ENCODE measurements at regions not wholly inside any gene's neighbourhood (a gene's known extent, or its start where the extent isn't known, plus 50 kb on each side); places are given as distances from the start of the nearest gene placed in this dataset.

- Histone ChIP-seq H3K9me3 (ENCODE audit: control insufficient read depth, low read length) (no peaks in the 10 kb centered on the region), H3K4me1 (ENCODE audit: control insufficient read depth, insufficient read depth, low read length) (no peaks in the 10 kb centered on the region), H3K9ac (ENCODE audit: low read length) (no peak overlapping the region), H3K4me3 (ENCODE audit: low read length) (no peak overlapping the region), H3K36me3 (ENCODE audit: control insufficient read depth, insufficient read depth, low read length, severe bottlenecking) (no peaks in the 10 kb centered on the region), H3K27me3 (replicated peaks; ENCODE audit: control insufficient read depth, insufficient read depth, low read length) (peaks cover 7% of the 10 kb centered on the region)
- DNase-seq (ENCODE audit: low read depth) = no peak
Measured at GRCh38 chr5:35360671-35361070, 130.4 kb upstream of the PRLR start.

GRCh38 chr5:35359859-35360258 is 129.6 kb upstream of the PRLR start:
- no peaks in the 10 kb centered on the region for H3K4me1 ChIP-seq (ENCODE audit: control insufficient read depth, insufficient read depth, low read length)
- peaks cover 7% of the 10 kb centered on the region for H3K27me3 ChIP-seq (replicated peaks; ENCODE audit: control insufficient read depth, insufficient read depth, low read length)
- no peaks in the 10 kb centered on the region for H3K9me3 ChIP-seq (ENCODE audit: control insufficient read depth, low read length)
- H3K36me3 ChIP-seq (ENCODE audit: control insufficient read depth, insufficient read depth, low read length, severe bottlenecking) = no peaks in the 10 kb centered on the region
- no peak for DNase-seq (ENCODE audit: low read depth)
- no peak overlapping the region for H3K9ac ChIP-seq (ENCODE audit: low read length)
- no peak overlapping the region for H3K4me3 ChIP-seq (ENCODE audit: low read length)

DNA sequence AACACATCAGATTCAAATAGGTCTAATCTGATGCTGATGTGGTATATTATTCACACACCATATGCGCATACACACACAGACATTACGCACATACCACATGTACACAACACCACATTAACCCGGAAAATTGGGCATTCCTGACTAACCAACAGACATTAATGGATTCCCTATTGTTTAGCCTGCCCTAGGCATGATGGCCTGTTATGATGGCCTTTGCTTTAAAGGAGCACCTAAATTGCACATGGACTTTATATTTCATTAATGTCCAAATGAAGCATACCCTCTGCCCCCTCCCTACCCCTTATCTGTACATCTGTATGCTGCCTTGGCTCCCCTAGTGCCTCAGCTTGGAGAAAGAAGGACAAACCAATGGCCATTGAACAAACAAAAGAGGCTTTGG is 127.7 kb upstream of the PRLR start:
- Histone ChIP-seq H3K9ac (ENCODE audit: low read length) (no peak overlapping the region), H3K36me3 (ENCODE audit: control insufficient read depth, insufficient read depth, low read length, severe bottlenecking) (no peaks in the 10 kb centered on the region), H3K27me3 (replicated peaks; ENCODE audit: control insufficient read depth, insufficient read depth, low read length) (peaks cover 7% of the 10 kb centered on the region), H3K9me3 (ENCODE audit: control insufficient read depth, low read length) (no peaks in the 10 kb centered on the region), H3K4me3 (ENCODE audit: low read length) (no peak overlapping the region), H3K4me1 (ENCODE audit: control insufficient read depth, insufficient read depth, low read length) (no peaks in the 10 kb centered on the region)
- no peak for DNase-seq (ENCODE audit: low read depth)

- Histone ChIP-seq H3K27me3 (replicated peaks; ENCODE audit: control insufficient read depth, insufficient read depth, low read length) (peaks cover 7% of the 10 kb centered on the region), H3K36me3 (ENCODE audit: control insufficient read depth, insufficient read depth, low read length, severe bottlenecking) (no peaks in the 10 kb centered on the region), H3K9ac (ENCODE audit: low read length) (no peak overlapping the region), H3K4me1 (ENCODE audit: control insufficient read depth, insufficient read depth, low read length) (no peaks in the 10 kb centered on the region), H3K4me3 (ENCODE audit: low read length) (no peak overlapping the region), H3K9me3 (ENCODE audit: control insufficient read depth, low read length) (peaks cover 7% of the 10 kb centered on the region)
- DNase-seq (ENCODE audit: low read depth) = no peak
Measured at GRCh38 chr5:35356725-35357124, 126.4 kb upstream of the PRLR start.

DNA sequence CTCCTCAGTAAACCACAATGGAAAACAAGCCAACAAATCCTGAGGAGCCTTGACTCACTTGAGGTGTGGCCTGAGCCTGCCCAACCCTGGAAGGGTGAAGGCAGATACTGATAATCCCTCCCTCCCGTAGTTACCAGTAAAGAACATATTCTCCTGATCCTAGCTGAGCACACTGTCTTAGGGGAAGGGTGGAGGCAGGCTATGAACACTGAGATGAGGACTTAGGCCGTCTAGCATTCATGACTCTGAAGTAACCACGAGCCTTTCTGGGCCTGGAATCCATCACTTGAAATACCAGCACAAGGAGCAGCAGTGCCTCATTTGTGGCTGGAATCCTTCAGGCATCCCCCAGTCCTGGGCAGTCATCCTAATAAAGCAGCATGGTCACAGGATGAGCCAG is 124.5 kb upstream of the PRLR start:
- Histone ChIP-seq H3K9me3 (ENCODE audit: control insufficient read depth, low read length) (peaks cover 17% of the 10 kb centered on the region), H3K36me3 (ENCODE audit: control insufficient read depth, insufficient read depth, low read length, severe bottlenecking) (no peaks in the 10 kb centered on the region), H3K4me3 (ENCODE audit: low read length) (no peak overlapping the region), H3K4me1 (ENCODE audit: control insufficient read depth, insufficient read depth, low read length) (no peaks in the 10 kb centered on the region), H3K9ac (ENCODE audit: low read length) (no peak overlapping the region), H3K27me3 (replicated peaks; ENCODE audit: control insufficient read depth, insufficient read depth, low read length) (no peaks in the 10 kb centered on the region)
- no peak for DNase-seq (ENCODE audit: low read depth)

GRCh38 chr5:35345222-35345621 is 114.9 kb upstream of the PRLR start:
- no peaks in the 10 kb centered on the region for H3K4me1 ChIP-seq (ENCODE audit: control insufficient read depth, insufficient read depth, low read length)
- no peaks in the 10 kb centered on the region for H3K27me3 ChIP-seq (replicated peaks; ENCODE audit: control insufficient read depth, insufficient read depth, low read length)
- H3K36me3 ChIP-seq (ENCODE audit: control insufficient read depth, insufficient read depth, low read length, severe bottlenecking) = no peaks in the 10 kb centered on the region
- no peak overlapping the region for H3K9ac ChIP-seq (ENCODE audit: low read length)
- DNase-seq (ENCODE audit: low read depth) = no peak
- H3K4me3 ChIP-seq (ENCODE audit: low read length) = no peak overlapping the region
- H3K9me3 ChIP-seq (ENCODE audit: control insufficient read depth, low read length) = peaks cover 10% of the 10 kb centered on the region

DNA sequence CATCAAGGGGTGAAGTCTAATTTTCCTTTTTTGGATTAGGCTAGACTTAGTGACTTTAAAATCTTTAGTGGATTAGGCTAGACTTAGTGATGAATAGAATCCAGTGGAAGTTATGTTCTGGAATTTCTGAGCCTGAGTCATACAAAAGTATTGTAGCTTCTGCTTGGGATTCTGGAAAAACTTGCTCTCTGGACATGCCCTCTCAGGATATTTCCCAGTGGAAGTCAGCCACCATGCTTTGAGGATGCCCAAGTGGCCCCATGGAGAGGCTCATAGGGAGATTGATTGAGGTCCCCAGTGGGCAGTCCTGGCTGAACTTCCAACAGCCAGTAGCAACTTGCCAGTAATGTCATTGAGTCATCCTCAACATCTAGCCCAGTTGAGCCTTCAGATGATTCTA is 112.4 kb upstream of the PRLR start:
- H3K4me1 ChIP-seq (ENCODE audit: control insufficient read depth, insufficient read depth, low read length) = no peaks in the 10 kb centered on the region
- no peak overlapping the region for H3K9ac ChIP-seq (ENCODE audit: low read length)
- H3K27me3 ChIP-seq (replicated peaks; ENCODE audit: control insufficient read depth, insufficient read depth, low read length) = no peaks in the 10 kb centered on the region
- no peak for DNase-seq (ENCODE audit: low read depth)
- H3K36me3 ChIP-seq (ENCODE audit: control insufficient read depth, insufficient read depth, low read length, severe bottlenecking) = no peaks in the 10 kb centered on the region
- H3K9me3 ChIP-seq (ENCODE audit: control insufficient read depth, low read length) = peaks cover 14% of the 10 kb centered on the region
- no peak overlapping the region for H3K4me3 ChIP-seq (ENCODE audit: low read length)

- Histone ChIP-seq H3K36me3 (ENCODE audit: control insufficient read depth, insufficient read depth, low read length, severe bottlenecking) (no peaks in the 10 kb centered on the region), H3K27me3 (replicated peaks; ENCODE audit: control insufficient read depth, insufficient read depth, low read length) (no peaks in the 10 kb centered on the region), H3K4me3 (ENCODE audit: low read length) (no peak overlapping the region), H3K9ac (ENCODE audit: low read length) (no peak overlapping the region), H3K4me1 (ENCODE audit: control insufficient read depth, insufficient read depth, low read length) (no peaks in the 10 kb centered on the region), H3K9me3 (ENCODE audit: control insufficient read depth, low read length) (peaks cover 14% of the 10 kb centered on the region)
- no peak for DNase-seq (ENCODE audit: low read depth)
Measured at GRCh38 chr5:35341189-35341588, 110.9 kb upstream of the PRLR start.

DNA sequence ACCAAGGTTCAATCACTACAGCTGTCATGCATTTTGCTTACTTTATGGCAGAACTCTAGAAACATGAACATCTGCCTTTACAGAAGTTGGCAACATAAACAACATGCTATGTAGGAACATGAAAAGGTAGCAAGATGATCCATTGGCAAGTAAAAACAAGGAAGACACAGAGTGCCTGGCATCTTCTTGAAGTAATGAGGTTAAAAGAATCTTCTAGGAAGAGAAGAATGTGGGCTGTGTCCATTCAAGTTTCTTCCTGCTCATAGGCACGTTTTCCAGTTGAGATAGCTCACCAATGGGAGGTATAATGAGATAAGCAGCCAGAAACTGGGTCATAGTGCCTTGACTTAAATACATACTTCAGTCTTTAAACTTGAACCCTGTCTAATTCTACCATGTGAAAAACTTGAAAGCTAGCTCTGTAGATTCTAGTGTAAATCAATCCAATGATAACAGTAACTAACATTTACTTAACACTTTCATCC is 109.4 kb upstream of the PRLR start:
- H3K9ac ChIP-seq (ENCODE audit: low read length) = no peak overlapping the region
- H3K4me1 ChIP-seq (ENCODE audit: control insufficient read depth, insufficient read depth, low read length) = no peaks in the 10 kb centered on the region
- no peak for DNase-seq (ENCODE audit: low read depth)
- no peaks in the 10 kb centered on the region for H3K27me3 ChIP-seq (replicated peaks; ENCODE audit: control insufficient read depth, insufficient read depth, low read length)
- H3K9me3 ChIP-seq (ENCODE audit: control insufficient read depth, low read length) = peaks cover 4% of the 10 kb centered on the region
- H3K36me3 ChIP-seq (ENCODE audit: control insufficient read depth, insufficient read depth, low read length, severe bottlenecking) = no peaks in the 10 kb centered on the region
- H3K4me3 ChIP-seq (ENCODE audit: low read length) = no peak overlapping the region

GRCh38 chr5:35339006-35339405 is 108.7 kb upstream of the PRLR start:
- no peak overlapping the region for H3K4me3 ChIP-seq (ENCODE audit: low read length)
- DNase-seq (ENCODE audit: low read depth) = no peak
- no peak overlapping the region for H3K9ac ChIP-seq (ENCODE audit: low read length)
- no peaks in the 10 kb centered on the region for H3K4me1 ChIP-seq (ENCODE audit: control insufficient read depth, insufficient read depth, low read length)
- H3K27me3 ChIP-seq (replicated peaks; ENCODE audit: control insufficient read depth, insufficient read depth, low read length) = no peaks in the 10 kb centered on the region
- H3K36me3 ChIP-seq (ENCODE audit: control insufficient read depth, insufficient read depth, low read length, severe bottlenecking) = no peaks in the 10 kb centered on the region
- peaks cover 4% of the 10 kb centered on the region for H3K9me3 ChIP-seq (ENCODE audit: control insufficient read depth, low read length)

DNA sequence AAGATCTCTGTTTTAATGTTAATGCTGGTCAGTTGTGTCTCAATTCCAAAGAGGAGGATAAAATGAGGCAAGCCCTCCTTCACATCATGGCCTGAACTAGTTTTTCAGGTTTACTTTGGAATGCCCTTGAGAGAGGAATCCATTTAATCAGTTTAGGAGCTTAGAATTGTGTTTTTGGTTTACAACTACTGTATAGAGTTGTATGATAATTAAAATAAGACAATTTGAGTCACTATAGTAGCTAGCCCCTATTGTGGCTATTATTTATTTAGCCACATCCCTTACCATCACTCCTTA is 107.8 kb upstream of the PRLR start:
- no peak for DNase-seq (ENCODE audit: low read depth)
- H3K4me3 ChIP-seq (ENCODE audit: low read length) = no peak overlapping the region
- H3K9me3 ChIP-seq (ENCODE audit: control insufficient read depth, low read length) = peaks cover 4% of the 10 kb centered on the region
- H3K36me3 ChIP-seq (ENCODE audit: control insufficient read depth, insufficient read depth, low read length, severe bottlenecking) = no peaks in the 10 kb centered on the region
- H3K4me1 ChIP-seq (ENCODE audit: control insufficient read depth, insufficient read depth, low read length) = peaks cover 6% of the 10 kb centered on the region
- H3K27me3 ChIP-seq (replicated peaks; ENCODE audit: control insufficient read depth, insufficient read depth, low read length) = no peaks in the 10 kb centered on the region
- H3K9ac ChIP-seq (ENCODE audit: low read length) = no peak overlapping the region

GRCh38 chr5:35337340-35338156 is 107.3 kb upstream of the PRLR start:
- DNase-seq (ENCODE audit: low read depth) = no peak
- H3K9me3 ChIP-seq (ENCODE audit: control insufficient read depth, low read length) = peaks cover 4% of the 10 kb centered on the region
- H3K4me3 ChIP-seq (ENCODE audit: low read length) = no peak overlapping the region

More at GRCh38 chr5:35337340-35338156, 107.3 kb upstream of the PRLR start:
- peaks cover 11% of the 10 kb centered on the region for H3K4me1 ChIP-seq (ENCODE audit: control insufficient read depth, insufficient read depth, low read length)
- no peaks in the 10 kb centered on the region for H3K27me3 ChIP-seq (replicated peaks; ENCODE audit: control insufficient read depth, insufficient read depth, low read length)
- H3K36me3 ChIP-seq (ENCODE audit: control insufficient read depth, insufficient read depth, low read length, severe bottlenecking) = no peaks in the 10 kb centered on the region
- no peak overlapping the region for H3K9ac ChIP-seq (ENCODE audit: low read length)

All from adipocyte (in vitro differentiated cells).